Fibroblast of the conjunctiva (primary cell): ENCODE measurements at regions not wholly inside any gene's neighbourhood (a gene's known extent, or its start where the extent isn't known, plus 50 kb on each side); places are given as distances from the start of the nearest gene placed in this dataset.

ENCODE experiments used
- DNase-seq: peaks from one replicate; pipeline ENCODE4 v3.0.0-alpha.2; 2010; ENCODE audit warnings: low read depth

DNA sequence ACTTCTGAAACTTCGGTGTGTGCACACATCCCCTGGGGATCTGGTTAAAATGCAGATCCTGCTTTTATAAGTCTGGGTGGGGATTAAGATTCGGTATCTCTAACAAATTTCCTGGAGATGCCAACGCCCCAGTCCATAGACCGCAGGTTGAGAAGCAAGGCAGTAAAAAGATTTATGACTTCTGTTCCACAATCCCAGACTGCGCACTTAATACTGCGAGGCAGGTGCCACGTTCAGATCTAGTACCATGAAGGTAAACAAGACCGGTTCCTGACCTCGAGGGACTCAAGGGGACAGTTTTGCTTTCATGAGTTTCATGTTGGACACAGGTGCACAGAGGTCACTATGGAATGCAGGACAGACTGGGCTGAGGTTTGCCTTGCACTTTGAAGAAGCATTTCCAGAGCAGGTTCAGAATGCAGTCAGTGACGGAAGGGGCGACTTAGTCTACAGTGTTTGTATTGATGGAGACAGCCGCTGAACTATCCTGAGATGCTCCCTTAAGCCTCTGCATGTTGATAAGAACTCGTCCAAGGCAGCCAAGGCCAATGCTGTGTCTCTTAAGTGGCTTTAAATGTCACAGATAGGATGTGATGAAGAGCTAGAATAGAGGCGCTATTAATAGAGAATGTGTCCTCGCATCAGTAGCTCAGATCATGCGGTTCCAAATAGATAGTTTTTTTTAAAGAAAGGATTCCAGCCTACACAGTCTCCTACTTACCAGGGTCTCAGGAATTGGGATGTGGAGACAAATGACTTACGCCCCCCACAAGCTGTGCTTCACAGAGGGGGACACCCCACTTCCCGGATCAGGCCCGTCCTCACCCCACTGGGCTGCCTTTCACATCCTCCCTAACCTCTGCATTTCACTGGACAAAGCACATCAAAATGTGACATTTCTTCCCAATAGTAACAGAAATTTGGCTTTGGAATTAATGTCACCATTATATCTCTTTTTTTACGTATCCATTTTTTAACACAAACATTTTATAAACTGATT lies 97.1 kb upstream of the IRS2 start:
- DNase-seq: no peak

DNA sequence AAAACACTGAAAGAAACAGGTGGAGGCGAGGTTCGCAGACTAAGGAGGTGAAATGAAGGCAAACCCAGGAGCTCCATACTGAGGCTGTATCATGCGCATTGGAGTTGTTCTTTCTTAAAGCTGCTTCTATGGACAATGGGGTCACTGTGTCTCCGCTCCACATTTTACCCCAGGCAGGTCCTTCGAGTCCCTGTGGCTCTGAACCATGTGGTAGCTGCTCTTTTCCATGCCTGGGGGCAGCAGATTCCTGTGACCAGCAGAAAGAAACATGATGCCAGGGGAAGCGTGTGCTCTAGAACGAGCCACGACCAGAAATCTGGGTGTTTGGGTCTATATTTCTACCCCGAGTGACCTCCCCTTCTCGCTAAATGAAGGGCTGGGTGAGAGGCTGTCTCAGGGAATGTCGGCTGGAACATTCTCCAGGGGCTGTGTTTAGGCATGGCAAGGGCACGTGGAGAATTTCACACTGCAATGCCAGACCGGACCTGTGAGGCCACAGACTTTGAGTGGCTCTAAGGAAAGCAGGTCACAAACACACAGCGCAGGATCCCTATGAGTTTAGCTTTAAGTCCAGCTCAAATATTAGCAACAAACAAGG lies 95.7 kb upstream of the IRS2 start:
- DNase-seq: no peak

DNA sequence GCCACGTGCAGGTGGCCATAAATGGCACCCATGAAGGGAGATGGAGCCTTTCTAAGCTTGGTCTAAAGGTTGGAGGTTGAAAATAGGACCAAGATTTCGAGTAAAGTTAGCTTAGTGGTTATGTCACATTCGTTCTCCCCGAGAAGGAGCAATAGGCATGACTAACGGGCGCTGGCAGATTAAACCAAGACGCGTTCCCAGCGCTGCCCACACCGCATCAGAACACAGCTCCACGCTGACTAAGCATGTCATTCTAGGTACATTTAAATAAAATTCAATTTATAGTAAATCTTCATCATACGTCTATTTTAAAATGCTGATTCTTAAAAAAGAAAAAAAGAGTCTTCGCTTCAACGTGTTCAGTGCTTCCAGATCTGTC lies 95.0 kb upstream of the IRS2 start:
- no peak for DNase-seq

DNA sequence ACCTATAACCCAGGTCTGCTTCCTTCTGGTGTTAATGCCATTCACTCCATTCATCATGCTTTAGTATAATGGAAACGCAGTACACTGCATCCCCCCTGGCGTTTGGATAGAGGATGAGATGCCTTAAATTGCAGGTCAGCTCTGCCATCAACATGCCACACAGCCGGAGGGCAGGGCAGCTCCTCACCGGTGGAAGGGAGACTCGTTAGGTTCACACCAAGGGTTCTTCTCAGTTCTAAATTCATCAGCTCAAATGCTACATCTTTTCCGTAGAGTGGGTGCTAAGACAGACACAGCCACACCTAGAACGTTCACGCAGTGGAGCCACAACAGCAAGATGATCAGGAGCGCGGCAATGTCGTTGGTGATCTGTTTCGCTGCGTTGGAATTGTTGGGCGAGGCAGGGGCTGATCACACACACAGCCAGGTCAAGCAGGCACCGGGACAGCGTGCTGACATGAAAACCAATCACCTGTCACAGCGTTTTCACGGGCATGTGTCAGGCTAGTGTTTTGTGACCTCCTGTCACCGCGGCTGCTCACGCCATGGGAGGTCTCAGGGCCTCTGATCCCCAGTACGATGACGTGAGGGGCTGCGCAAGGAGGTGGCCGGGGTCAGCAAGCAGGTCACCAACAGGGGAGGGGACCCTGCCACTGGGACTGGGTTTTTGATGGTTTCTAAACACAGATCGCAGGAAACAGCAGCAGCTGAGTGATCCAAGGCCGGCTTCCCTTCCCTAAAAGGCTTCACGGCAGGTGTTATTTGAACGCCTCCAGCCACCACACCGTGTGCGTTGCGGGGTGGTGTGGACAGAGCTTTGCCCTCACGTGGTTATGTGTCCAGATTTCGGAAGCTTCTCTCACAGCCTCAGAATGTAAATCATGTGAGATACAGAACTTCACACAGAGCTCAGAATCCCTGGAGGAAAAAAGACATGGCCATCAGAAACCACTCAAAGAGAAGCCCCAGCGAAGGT lies 94.3 kb upstream of the IRS2 start:
- no peak for DNase-seq

DNA sequence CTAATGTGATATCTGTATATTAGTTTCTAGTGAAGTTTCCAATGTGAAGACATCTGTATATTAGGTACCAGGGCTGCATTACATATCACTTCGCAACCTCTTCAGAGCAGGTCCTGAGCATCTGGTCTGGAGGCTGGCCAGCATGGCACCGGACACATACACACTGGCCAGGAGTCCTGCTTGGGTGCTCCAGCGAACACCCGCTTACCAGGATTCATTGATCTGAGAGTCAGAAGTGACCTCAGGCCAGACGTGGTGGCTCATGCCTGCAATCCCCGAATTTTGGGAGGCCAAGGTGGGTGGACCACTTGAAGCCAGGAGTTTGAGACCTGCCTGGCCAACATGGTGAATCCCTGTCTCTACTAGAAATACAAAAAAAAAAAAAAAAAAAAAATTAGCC lies 93.0 kb upstream of the IRS2 start:
- DNase-seq: no peak

DNA sequence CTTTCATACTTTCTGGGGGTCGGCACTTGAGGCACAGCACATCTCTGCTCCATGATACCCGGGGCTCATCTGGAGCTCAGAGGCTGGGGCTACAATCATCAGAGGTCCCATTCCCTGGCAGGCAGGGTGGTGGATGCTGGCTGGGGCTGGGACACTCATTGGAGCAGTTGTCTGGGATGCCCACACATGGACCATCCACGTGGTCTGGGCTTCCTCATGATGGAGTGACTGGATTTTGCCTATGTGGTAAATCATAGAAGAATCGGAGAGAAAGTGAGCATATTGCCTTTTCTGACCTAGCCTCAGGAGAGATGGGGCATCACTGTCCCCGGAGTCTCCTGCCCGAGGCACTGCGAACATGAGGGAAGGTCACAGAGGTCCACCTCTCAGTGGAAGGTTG lies 91.4 kb upstream of the IRS2 start:
- DNase-seq: no peak

DNA sequence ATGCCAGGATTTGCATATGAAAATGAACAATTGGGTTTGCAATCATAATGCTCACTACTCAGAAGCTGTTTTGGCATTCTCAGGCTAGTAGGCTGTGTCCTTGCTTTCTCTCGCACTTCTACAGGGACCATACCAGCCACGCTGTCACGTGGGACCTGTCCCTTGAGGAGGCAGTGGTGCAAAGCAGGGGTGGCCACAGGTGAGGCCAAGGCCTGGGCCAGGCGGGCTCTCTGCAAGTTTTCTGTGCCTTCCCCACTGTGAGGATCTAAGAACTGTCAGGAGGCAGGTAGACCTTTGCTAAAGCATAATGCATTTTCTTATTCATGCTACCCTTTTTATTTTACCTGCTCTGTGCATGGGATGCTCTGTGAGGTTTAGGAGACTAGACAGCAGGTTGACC lies 89.4 kb upstream of the IRS2 start:
- no peak for DNase-seq

DNA sequence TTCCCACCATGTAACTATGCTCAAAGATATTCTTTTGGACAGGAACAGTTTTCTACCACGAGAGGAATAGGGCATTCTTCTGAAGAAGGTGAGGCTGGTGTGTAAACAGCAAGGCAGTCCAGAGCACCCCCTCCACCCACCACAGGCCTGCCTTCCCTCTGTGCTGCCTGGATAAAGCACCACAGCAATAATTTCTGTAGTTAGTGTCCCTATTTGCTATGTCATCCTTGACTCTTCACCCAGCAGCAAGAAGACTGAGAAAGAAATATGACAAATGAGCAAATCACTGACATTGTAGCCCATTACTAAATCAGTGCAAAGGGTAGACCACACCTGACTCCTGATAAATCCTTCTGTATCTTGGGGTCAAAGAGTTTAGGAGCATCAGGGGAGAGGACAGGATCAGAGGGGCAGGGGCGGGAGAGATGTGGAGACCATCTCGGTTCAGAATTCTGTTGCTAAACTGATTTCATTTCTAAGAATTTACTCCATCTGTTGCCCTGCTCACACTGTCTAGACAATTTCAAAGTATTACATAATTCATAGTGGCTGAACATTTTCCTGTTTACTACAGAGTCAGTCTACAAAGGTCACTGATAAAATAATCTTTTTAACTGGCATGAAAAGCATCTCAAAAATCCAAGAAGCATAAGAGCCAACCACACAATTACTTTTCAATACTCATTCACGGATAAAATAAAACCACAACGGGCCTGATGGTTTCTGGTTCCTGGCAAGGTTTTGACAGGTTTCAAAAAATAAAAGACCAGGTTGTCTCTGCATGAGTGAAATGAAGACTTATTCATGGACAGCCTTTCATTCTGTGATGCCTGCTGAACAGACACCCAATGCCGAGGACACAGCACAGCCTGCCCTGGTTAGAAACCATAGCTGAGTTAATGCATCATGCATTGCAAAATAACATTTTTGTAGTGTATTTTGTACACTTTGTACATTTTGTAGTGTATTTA lies 88.4 kb upstream of the IRS2 start:
- DNase-seq: no peak

DNA sequence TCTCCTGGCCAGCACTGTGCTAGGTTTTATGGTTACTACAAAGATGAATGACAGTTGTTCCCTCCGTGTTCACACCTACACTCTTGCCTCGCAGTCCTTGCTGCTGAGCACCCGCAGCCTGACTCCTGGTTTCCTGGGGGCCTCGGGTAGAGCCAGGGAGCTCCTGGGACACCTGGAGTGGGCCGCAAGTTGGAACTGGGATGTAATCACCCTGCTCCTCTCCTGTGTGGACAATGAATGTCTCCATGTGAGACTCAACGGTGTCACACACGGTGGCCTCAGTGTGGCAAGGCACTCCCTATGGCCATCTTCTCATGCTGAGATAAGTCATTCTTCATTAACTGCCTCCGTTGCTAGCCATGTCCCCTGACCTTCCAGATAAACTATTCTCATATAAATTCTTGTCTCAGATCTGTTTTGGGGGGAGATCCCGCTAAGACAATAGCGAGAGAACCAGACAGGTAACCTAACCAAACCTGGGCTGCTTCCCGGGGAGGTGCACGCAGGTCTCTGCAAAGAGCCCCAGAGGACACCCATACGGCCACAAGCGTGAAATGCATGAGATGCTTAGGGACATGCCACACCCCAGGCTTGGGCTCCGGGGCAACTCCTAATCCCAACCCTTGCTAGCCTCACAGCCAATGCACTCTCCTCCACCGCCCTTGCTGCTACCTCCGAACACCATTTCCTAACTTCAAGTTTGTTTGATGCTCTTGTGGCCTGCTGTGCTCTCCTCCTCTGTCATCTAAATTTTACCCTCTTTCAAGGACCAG lies 87.2 kb upstream of the IRS2 start:
- DNase-seq: no peak

DNA sequence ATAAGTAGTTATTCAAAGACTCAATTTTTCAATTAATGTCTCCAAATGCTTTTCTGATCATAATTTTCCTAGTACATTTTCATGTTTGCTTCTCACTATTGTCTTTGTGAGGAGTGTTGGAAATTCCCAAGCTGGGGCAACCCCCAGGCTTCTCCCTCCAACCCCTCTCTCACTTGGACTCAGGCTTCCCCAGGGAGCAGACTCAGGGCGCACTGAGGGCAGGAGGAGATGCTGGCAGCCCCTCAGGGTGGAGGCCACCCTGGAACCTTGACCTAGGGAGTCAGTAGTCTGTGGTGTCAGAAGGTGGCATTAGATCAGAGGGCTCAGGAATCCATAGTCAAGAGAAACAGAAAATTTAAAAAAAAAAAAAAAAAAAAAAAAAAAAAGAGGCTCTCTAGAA lies 86.5 kb upstream of the IRS2 start:
- DNase-seq: no peak

DNA sequence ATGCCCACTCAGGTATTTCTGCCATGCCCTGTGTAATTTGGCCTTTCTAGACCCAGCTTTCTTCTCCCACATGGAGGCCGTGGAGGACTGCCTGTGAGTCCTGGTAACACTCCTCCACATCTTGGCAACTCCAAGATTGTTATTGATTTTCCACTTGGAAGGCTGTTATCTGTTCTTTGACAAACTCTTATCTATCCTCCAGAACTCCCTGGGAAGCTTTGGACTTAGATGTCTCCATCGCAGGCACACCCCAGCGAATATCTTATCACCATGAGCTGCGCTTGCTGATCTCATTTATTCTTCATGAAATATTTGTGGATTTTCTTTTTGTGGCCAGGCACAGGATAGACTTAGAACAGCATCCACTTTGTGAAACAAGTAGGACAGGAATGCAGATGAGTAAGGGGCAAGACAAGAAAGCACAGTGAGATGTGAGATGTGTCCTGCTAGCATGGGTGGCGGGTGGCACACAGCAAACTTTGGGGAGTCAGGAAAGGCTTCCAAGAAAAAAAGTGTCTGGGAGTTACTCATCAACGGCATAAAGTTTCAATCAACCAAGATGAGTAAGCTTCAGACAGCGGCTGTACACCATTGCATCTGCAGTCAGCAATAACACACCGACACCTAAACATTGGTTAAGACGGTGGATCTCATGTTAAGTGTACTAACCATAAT lies 84.5 kb upstream of the IRS2 start:
- no peak for DNase-seq

DNA sequence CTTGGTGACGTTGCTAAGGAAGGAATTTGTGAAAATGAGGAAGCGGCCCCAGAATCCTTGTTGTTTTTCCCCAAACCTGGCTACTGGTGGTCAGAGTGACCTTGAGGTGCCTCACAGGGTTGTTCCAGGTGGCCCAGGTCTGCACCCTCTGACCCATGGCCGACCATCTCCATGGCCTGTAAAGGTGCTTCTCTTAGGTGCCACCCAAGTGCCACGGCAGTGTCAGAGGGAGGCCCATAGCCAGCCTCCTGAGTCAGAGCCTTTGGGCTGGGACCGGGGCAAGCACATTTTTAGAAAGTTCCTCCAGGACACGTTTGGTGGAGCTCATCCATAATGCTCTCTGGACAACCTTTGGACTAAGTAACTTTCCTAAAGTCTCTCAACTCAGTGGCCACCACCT lies 83.9 kb upstream of the IRS2 start:
- DNase-seq: no peak

DNA sequence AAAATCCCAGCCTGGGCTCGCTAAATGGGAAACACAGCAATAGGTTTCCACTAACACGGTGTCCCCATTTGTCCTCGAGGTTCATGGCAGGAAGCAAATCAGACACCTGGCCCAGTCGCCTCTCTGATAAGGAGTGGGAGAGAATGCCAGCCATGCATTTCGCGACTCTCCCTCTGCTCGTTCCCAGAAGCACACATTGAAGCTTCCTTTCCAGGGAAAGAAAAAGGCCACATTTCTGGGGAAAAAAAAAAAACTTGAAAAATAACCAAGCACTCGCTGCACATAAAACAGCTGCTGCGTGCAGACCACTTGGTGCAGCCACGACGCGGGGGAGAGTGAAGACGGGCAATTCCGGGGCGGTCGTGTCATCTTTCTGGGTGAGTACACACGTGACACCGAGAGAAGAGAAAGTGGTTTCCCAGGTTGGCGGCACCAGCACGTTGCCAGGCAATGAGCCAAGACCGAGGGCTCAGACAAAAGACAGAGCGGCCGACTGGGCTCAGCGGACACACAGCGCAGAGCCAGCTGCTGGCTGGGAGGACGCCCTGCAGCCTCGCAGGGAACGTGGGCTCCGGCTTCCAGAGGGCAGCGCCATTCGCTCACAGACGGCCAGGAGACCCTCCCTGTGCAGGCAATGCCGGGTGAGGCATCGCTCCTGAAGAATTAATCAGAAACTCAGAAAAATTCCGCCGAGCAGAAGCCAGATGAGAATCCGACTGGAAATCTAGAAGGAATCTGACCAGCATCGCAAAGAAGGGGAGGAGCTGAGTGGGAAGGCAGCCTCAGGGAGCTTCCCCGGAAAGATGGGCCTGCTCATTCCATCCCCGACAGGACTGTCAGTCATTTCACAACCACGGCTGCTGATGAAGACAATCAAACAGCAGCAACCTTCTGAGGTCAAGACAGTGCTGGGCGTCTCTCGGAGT lies 83.2 kb upstream of the IRS2 start:
- peak; percentile 47 for DNase-seq

DNA sequence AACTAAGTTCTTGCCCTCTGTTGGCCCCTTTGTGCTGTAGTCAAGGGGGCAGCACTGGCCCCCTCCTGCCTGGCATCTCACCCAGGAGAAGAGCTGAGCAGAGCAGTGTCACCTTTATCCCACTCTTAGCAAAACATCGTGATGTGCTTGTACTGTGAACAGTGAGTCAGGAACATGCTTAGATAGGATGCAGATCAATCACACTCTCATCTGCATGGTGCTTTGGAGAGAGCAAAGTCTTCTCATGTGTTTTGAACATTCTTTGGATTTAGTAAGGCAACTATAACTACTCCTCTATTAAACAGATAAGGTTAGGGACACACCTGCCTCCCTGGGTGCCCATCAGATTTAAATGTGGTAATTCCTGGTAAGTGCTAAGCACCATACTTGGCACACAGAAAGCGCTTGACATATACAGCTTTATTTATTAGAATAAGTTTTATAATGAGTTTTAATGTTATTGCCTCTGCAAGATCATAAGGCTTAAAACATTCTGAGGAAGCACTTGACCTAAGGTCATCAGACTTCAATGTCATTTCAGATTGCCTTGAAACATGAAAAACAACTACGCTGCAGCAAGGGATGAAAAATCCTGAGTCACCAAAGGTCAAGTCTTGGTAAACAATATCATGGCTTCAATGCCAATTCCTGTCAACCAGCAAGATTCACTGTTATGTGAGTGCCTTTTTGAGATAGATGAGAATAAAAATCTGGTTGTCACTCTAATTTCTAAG lies 82.4 kb upstream of the IRS2 start:
- DNase-seq: no peak

DNA sequence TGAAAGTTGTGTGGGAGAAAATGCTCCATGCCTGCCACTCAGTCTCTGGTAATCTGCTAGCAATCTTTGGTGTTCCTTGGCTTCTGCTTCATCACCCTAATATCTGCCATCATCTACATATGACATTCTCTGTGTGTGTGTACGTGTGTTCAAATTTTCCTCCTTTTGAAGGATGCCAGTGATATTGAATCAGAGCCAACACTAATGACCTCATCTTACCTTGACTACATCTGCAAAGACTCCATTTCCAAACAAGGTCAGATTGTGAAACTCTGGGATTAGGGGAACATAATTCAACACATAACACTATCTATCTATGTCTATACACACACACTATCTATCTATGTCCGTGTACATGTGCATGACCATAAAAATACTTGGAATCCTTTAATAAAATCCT lies 81.4 kb upstream of the IRS2 start:
- DNase-seq: no peak

DNA sequence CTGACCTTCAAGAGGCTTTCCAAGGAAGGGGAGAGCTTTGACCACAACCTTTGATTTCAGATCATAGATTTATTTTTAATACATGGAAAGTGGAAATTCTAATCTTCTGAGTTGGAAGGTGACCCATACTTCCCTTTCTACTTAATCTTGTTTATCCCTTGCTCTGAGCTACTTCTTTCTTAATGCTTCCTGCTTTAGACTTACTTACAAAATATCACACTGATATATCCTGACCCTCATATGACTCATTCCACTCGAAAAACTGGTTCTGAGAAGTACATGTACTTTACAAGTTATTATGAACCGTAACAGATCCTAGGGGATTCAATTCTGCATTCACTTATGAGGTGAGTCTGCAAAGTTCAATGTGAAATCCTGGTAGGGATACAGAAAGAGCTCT lies 76.2 kb upstream of the IRS2 start:
- DNase-seq: no peak

DNA sequence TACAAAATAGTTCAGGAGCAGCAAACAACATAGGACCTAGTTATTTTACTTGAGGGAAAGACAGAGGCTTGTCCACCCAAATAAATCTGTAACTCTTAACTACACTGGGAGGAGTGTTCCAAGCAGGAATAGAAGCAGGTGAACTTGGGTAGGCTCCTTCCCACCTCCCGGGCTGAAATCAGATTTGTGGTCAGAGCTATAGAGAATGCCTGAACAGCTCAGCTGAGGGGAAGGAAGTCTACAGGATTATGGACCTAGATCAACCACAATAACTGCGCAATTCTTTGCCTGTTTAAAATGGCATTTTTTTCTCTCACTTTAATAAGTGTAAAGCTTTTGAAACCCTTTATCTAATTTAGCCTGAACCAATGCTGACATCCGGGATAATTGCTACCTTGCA lies 73.5 kb upstream of the IRS2 start:
- DNase-seq: no peak

DNA sequence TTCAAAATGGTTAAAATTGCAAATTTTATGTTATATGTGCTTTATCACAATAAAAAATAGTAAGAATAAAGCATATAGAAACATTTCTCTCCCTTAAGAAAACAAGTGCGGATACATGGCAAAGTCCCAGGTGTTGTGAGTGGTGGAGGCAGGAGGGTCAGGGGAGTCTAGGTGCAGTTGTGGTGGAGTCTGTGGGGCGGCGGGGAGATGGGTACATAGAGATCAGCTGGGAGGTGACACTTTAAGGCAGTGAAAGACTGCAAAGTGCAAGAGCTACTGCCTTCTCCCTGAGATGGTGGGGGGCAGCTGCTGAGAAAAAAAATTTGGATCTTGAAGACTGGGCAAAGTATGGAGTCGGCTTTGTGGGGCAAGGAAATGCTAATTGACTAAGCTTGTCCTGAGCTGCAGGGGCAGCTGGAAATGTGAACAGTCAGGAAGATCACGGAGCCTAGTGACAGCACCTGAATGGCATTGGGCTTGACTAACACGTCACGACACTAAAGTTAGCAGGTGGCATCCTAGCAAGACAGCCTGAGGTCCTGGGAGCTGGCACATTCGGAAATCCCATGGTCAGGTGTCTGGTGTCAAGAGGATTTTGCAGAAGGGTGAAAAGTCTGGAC lies 72.9 kb upstream of the IRS2 start:
- DNase-seq: no peak
